Activated naive CD8-positive, alpha-beta T cell (primary cell): ENCODE measurements at regions not wholly inside any gene's neighbourhood (a gene's known extent, or its start where the extent isn't known, plus 50 kb on each side); places are given as distances from the start of the nearest gene placed in this dataset.

Experiments
- H3K27ac Mint-ChIP-seq: one replicate; pipeline ENCODE4 v1.8.0; 2021; ENCODE audit warnings: mixed read lengths
- H3K27me3 Mint-ChIP-seq: one replicate; pipeline ENCODE4 v1.8.0; 2021; ENCODE audit warnings: mixed read lengths
- H3K36me3 Mint-ChIP-seq: one replicate; pipeline ENCODE4 v1.8.0; 2021; ENCODE audit warnings: mixed read lengths
- H3K4me1 Mint-ChIP-seq: one replicate; pipeline ENCODE4 v1.8.0; 2021; ENCODE audit warnings: low read depth, mixed read lengths
- H3K4me3 Mint-ChIP-seq: one replicate; pipeline ENCODE4 v1.8.0; 2021; ENCODE audit warnings: mild to moderate bottlenecking, mixed read lengths
- H3K9me3 Mint-ChIP-seq: one replicate; pipeline ENCODE4 v1.8.0; 2021; ENCODE audit warnings: low read depth, mixed read lengths

DNA sequence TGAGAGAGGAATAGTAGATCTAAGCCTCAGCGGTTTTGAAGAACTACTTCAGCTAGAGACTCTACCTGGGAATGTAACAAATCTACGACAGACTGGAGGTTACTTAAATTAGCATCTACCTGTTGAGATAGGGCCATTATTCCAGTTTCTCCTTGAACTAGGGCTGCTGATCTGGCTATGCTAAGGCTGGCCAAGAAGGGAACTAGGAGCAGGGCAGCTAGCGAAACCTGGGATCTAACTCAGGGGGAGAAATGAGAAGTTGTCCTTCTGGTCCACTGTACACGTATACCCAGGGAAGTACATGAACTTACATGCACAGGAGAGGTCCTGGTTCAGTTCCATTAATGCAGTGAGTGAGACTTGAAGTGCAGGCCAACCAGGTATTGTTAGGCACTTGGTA is 156.7 kb downstream of the TRIM27 start:
- H3K27me3 Mint-ChIP-seq = peaks cover 77% of the 10 kb centered on the region
- no peak overlapping the region for H3K27ac Mint-ChIP-seq
- H3K4me3 Mint-ChIP-seq = no peak overlapping the region
- H3K36me3 Mint-ChIP-seq = peaks cover 3% of the 10 kb centered on the region
- H3K4me1 Mint-ChIP-seq = no peaks in the 10 kb centered on the region
- H3K9me3 Mint-ChIP-seq = peaks cover 7% of the 10 kb centered on the region

DNA sequence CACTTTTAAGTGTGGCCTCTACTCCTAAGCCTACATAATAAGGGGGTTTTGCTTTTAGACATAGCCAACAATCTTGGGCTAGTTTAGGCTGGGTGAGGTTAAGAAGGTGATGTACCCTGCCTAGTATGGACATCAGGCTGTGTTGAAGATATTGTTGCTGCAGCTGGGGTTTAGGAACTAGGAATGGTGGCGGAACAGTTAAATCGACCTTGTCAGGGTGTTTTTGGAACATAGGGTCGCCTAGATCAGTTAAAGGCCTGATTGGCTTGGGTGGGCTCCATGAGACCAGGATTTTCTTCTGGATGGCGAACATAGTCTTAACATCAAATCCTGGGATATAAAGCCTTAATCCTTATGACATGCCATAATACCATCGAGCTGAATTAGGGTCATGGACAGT is 156.1 kb downstream of the TRIM27 start:
- Mint-ChIP-seq H3K4me1 (peaks cover under 1% of the 10 kb centered on the region), H3K27me3 (peaks cover 79% of the 10 kb centered on the region), H3K36me3 (peaks cover 3% of the 10 kb centered on the region), H3K27ac (no peak overlapping the region), H3K9me3 (peaks cover 7% of the 10 kb centered on the region), H3K4me3 (no peak overlapping the region)

DNA sequence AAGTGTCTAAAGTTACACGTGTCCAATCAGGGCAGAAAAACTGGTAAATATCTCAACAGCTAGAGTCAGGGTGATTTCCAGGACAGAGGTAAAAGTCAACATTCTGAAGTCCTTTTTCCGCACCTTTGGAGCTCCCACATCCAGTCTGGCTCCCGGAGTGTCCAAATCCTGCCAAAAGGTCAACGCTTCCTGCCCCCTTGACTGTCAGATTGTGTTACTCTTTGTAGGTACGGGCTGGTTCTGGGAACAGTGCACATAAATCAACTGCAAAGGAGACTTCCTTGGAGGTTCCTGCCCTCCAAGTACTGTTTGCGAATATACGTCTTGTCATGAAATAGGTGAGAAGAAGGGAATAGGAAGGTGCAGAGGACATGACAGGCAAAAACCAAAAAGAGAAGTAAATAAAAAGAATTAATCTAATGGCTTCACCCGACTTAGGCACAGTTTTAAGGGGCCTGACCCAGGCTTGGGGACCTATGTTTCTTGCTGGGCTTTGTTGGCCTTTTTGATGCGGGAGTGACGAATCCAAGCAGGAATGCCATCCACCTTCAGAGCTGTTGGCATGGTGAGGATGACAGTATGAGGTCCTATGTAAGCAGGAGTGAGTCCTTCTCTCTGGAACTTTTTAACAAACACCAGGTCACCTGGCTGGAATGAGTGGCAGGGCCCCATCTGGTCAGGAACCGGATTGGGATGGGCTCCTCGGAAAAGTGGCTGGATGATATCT is 155.4 kb downstream of the TRIM27 start:
- Mint-ChIP-seq H3K27me3 (peaks cover 82% of the 10 kb centered on the region), H3K36me3 (peaks cover 3% of the 10 kb centered on the region), H3K4me1 (peaks cover 6% of the 10 kb centered on the region), H3K9me3 (peaks cover 7% of the 10 kb centered on the region), H3K4me3 (no peak overlapping the region), H3K27ac (no peak overlapping the region)

DNA sequence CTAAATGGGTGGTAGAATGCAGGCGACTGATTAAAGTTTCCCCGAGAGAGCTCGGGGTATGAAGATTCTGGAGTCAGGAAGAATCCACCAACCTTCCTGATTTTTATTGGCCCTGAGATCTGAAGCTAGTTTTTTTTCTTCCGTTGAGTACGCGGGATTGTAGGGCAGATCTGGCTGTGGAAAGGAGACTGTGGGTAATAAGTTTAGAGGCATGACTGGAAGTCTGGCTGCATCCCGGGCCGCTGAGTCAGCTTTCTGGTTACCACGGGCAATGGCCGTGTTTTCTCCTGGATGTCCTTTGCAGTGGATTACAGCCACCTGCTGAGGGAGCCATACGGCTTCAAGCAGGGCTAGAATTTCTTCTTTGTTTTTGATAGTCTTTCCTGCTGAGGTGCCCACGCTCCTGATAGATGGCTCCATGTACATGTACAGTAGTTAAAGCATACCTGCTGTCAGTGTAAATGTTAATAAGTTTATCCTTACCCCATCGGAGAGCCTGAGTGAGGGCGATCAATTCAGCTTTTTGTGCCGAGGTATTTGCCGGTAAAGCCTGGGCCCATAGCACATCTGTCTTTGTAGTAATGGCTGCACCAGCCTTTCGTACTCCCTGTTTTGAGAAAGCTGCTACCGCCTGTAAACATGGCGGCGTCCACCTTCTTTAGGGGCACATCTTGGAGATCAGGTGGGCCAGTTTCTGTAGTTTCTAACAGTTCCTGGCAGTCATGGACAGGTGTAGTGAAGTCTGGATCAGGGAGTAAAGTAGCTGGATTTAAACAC is 154.0 kb downstream of the TRIM27 start:
- H3K9me3 Mint-ChIP-seq = peaks cover 5% of the 10 kb centered on the region
- H3K4me3 Mint-ChIP-seq = no peak overlapping the region
- peaks cover 87% of the 10 kb centered on the region for H3K27me3 Mint-ChIP-seq
- H3K4me1 Mint-ChIP-seq = peaks cover 8% of the 10 kb centered on the region
- peaks cover 3% of the 10 kb centered on the region for H3K36me3 Mint-ChIP-seq
- no peak overlapping the region for H3K27ac Mint-ChIP-seq

DNA sequence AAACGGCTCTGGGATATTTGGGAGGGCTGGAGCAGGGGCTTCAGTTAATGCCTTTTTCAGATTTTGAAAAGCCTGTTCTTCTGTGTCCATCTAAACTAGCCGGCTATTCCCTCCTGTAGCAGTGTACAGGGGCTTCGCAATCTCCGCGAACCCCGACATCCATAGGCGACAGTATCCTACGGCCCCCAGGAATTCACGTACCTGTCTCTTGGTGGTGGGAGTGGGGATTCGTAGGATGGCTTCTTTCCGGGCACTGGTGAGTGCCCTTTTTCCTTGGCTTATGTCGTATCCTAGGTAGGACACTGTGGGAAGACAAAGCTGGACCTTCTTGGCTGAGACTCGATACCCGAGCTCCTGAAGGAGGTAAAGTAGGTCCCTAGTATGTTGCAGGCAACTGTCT is 153.1 kb downstream of the TRIM27 start:
- no peak overlapping the region for H3K27ac Mint-ChIP-seq
- no peak overlapping the region for H3K4me3 Mint-ChIP-seq
- peaks cover 81% of the 10 kb centered on the region for H3K27me3 Mint-ChIP-seq
- H3K36me3 Mint-ChIP-seq = peaks cover 2% of the 10 kb centered on the region
- peaks cover 8% of the 10 kb centered on the region for H3K4me1 Mint-ChIP-seq
- H3K9me3 Mint-ChIP-seq = peaks cover 3% of the 10 kb centered on the region

DNA sequence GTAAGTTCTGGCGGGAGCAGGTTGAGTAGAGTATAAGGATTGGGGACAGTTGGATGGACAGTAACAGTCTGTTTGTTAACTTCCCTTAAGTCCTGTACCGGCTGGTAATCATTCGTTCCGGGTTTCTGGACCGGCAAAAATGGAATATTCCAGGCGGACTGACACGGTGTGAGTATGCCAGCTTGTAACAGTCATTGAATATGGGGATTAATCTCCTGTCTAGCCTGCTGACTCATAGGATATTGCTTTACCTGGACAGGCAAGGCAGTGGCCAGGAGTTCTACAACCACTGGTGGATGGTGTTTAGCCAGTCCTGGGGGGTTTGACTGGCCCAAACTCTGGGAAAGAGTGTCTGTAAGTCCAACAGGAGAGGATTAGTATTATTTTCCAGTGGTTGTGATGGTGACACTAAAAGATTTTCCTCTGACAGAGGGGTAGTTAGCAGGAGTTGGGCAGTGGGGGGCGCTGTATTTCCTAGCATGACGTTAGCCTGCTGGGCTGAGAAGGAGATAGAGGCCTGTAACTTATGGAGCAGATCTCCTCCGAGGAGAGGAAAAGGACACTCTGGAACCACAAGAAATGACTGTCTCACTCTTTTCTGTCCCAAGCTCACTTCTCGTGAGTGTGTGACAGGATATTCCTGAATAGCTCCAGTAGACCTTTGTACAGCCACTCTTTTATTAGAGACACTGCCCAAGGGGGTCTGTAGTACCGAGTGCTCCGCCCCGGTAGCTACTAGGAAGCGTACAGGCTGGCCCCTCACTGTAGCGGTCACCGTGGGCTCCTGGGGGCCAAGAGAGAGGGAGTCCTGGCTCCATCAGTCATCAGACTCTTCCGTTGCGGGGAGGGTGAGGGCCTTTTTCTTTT is 152.2 kb downstream of the TRIM27 start:
- H3K27me3 Mint-ChIP-seq = peaks cover 79% of the 10 kb centered on the region
- no peak overlapping the region for H3K4me3 Mint-ChIP-seq
- peaks cover 3% of the 10 kb centered on the region for H3K9me3 Mint-ChIP-seq
- peaks cover 2% of the 10 kb centered on the region for H3K36me3 Mint-ChIP-seq
- no peak overlapping the region for H3K27ac Mint-ChIP-seq
- peaks cover 8% of the 10 kb centered on the region for H3K4me1 Mint-ChIP-seq

DNA sequence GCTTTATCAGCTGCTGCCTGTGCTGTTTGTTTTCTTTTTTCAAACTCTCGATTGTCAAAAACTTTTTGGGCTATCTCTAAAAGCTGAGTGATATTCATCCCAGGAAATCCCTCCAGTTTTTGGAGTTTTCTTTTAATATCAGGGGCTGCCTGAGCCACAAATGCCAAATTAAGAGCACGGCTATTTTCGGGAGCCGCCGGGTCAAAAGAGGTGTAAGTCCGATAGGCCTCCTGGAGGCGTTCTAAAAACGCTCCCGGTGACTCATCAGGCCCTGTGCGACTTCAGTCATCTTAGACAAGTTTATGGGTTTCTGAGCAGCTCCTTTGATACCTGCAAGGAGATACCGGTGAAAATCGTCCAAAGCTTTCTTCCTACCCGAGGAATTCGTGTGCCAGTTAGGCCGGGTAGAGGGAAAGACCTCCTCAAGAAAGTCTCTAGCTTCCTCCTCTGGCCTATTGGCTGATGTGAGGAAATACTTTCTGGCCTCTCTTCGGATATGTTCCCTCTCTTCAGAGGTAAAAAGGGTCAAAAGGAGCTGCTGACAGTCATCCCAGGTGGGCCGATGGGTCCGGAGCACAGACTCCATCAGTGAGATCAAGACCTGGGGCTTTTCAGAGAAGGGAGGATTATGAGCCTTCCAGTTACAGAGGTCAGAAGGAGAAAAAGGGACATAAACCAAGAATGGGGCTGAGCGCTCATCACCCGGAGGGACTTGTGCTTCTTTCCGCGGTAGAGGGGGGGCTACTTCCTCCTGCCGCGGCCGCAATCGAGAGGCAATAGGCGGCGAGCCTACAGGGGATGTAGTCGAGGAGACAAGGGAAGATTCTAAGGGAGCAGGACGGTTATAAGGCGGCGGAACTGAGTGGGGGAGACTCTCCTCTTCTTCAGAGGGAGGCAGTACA is 151.1 kb downstream of the TRIM27 start:
- H3K27me3 Mint-ChIP-seq = peaks cover 77% of the 10 kb centered on the region
- H3K4me1 Mint-ChIP-seq = peaks cover 8% of the 10 kb centered on the region
- H3K36me3 Mint-ChIP-seq = peaks cover 2% of the 10 kb centered on the region
- peak overlapping the region; percentile 24 for H3K4me3 Mint-ChIP-seq
- H3K27ac Mint-ChIP-seq = peak overlapping the region; percentile 46
- H3K9me3 Mint-ChIP-seq = peaks cover 2% of the 10 kb centered on the region

DNA sequence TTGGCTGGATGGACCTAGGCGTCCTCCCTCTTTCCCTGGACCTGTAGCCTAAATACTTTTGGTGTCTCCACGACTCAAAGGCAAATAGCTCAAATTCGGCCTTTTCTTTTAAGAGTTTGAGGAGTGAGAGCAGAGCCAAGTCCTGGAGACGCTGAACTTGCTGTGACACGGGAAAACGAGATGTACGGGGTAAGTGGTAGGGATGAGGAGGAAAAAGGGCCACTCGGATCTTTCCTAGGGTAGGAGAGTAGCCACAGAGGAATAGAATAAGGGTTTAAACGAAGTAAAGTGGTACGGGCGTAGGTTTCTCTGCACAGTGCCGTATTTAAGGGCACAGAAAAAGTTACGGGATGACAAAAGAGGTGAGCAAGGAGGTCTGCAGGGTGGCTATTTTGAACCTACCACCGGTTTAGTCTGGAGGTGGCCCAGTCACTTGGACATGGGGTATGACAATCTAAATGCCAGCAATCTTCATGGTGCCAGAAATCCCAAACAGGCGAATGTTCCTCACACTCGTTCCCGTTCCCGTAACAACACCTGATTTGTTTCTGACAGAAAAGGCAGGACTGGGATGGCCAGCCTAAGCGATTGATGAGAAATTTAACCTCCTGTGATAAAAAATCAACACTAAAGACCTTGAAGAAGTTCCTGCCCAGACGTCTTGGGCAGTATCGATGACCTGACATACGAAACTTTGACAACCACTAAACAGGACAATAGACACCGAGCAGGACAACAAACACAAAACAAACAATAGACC is 149.3 kb downstream of the TRIM27 start:
- peaks cover 75% of the 10 kb centered on the region for H3K27me3 Mint-ChIP-seq
- H3K27ac Mint-ChIP-seq = peak overlapping the region; percentile 76
- peaks cover 5% of the 10 kb centered on the region for H3K36me3 Mint-ChIP-seq
- H3K4me1 Mint-ChIP-seq = peaks cover 8% of the 10 kb centered on the region
- no peak overlapping the region for H3K4me3 Mint-ChIP-seq
- no peaks in the 10 kb centered on the region for H3K9me3 Mint-ChIP-seq

DNA sequence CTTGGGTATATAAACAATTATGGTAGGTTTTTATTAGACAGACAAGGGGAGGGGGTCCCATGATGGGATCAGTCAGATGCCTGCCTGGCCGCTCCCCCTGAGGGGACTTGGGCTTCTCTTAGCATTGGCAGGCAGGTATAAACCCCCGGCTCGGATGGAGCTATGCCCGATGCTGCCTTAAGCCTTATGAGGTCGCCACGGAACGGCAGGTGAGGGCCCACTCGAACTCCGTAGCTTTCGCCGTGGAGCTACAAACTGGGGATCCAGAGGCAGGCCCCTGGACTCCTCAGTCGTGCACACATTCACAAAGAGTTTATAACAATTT is 148.8 kb downstream of the TRIM27 start:
- Mint-ChIP-seq H3K4me3 (no peak overlapping the region), H3K27me3 (peaks cover 74% of the 10 kb centered on the region), H3K4me1 (peaks cover 8% of the 10 kb centered on the region), H3K9me3 (no peaks in the 10 kb centered on the region), H3K36me3 (peaks cover 8% of the 10 kb centered on the region), H3K27ac (peak overlapping the region; percentile 37)

DNA sequence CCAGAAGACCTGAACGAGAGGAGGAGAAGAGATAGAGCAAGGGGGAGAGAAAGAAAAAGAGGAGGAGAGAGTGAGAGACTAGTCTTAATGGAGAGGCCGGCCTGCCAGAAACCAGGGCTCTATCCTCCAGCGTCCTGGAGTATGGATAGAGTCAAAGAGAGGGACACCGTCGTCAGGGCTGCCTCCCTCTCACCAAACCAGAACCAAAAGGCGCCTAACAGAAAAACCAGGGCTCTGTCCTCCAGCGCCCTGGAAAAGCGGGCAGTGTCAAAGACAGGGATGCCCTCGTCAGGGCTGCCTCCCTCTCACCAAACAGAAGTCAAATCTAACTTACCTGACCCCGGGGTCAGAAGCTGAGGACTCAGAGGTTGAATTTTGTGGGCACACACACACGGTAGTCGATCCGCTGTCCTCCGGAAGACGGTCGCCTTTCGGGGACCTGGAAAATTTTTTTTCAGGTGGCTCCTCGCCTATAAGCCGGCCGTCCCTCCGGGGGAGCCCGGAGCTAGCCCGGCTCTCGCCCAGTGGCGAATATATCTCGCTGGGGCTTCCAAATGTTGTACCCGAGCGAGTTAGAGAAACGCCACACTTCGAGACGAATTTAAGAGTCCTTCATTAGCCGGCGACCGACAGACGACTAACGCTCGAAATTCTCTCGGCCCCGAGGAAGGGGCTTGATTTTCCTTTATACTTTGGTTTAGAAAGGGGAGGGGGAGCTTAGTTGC is 148.2 kb downstream of the TRIM27 start:
- Mint-ChIP-seq H3K36me3 (peaks cover 8% of the 10 kb centered on the region), H3K4me1 (peaks cover 8% of the 10 kb centered on the region)

DNA sequence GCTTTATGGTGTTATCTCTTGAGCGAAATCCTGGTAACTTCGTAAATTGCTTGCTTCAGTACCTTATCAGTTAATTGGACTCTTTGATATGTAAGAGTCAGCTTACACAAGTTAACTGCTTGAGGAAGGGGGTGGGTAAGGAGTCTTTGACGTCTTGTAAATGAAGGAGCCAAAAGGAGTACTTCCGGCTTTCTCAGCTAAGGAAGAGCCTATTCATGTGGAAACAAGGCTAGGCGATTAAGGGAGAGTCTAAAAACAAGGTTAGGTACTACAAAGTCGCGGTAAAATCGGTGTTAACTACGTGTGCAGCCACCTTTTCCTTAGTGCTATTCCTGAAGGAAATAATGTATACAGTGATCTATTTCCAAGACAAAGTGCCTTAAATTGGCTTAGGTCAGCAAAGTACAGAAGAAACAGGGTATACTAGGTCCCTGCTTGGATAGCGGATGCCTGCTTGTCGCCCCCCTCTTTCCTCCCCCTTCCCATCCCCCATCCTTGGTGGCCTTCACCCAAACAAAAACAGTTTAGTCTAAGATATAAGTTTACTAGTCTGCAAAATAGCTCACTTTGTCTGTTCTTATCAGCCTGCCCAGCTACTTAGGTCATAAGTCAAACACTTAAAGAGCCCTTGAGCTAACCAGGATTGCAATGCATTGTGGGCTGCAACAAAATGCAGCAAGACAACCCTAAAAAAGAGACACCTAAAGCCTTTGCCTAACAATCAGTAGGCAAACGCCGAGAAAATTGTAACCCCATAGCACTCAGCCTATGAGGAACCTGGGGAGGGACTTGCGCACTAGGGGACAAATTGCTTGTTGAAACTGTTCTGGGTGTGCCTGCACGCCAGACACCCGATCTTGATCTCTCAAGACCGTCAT is 147.3 kb downstream of the TRIM27 start:
- Mint-ChIP-seq H3K36me3 (peaks cover 8% of the 10 kb centered on the region), H3K27me3 (peaks cover 75% of the 10 kb centered on the region), H3K4me3 (no peak overlapping the region), H3K27ac (peak overlapping the region; percentile 24), H3K4me1 (peaks cover 11% of the 10 kb centered on the region), H3K9me3 (no peaks in the 10 kb centered on the region)

More for the DNA sequence above, 148.2 kb downstream of the TRIM27 start:
- Mint-ChIP-seq H3K27me3 (peaks cover 76% of the 10 kb centered on the region), H3K9me3 (no peaks in the 10 kb centered on the region), H3K4me3 (no peak overlapping the region), H3K27ac (peak overlapping the region; percentile 37)

DNA sequence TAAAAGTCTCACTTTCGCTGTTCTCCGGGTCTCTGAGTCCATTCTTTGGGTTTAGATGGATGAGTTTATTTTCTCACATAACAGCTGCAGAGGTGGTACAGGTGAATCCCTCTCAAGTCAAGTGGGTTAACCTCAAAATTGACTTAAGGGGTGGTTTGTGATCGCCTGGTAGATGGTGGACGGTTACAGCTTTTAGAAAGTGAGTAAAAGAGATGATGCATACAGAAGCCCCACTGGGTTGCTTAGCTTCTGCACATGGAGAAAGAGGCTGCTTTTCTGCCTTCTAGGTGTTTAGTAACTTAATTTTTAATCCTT is 146.7 kb downstream of the TRIM27 start:
- no peak overlapping the region for H3K4me3 Mint-ChIP-seq
- no peak overlapping the region for H3K27ac Mint-ChIP-seq
- peaks cover 12% of the 10 kb centered on the region for H3K4me1 Mint-ChIP-seq
- no peaks in the 10 kb centered on the region for H3K9me3 Mint-ChIP-seq
- H3K27me3 Mint-ChIP-seq = peaks cover 74% of the 10 kb centered on the region
- peaks cover 8% of the 10 kb centered on the region for H3K36me3 Mint-ChIP-seq
